CD4-positive, alpha-beta T cell treated with Interleukin-15 for 4 hours (primary cell): ENCODE measurements at regions not wholly inside any gene's neighbourhood (a gene's known extent, or its start where the extent isn't known, plus 50 kb on each side); places are given as distances from the start of the nearest gene placed in this dataset.
A peak's percentile ranks its signal among the peaks of the same experiment; 100 is the strongest.

Experiments used
- DNase-seq: peaks from one replicate; pipeline ENCODE4 v3.0.0-alpha.2; 2020; ENCODE audit warnings: low spot score

- DNase-seq = no peak
These were observed 397.9 kb upstream of the NR5A2 start for GRCh38 chr1:199629624-199630023.

- no peak for DNase-seq
These were observed 388.1 kb upstream of the NR5A2 start for GRCh38 chr1:199639453-199639852.

GRCh38 chr1:199641531-199641930 lies 386.0 kb upstream of the NR5A2 start:
- no peak for DNase-seq

- no peak for DNase-seq
These were observed 382.6 kb upstream of the NR5A2 start for GRCh38 chr1:199644912-199645311.

- no peak for DNase-seq
These were observed 380.7 kb upstream of the NR5A2 start for GRCh38 chr1:199646761-199647160.

- DNase-seq = no peak
These were observed 370.1 kb upstream of the NR5A2 start for GRCh38 chr1:199657449-199657848.

- DNase-seq = no peak
These were observed 367.4 kb upstream of the NR5A2 start for GRCh38 chr1:199660071-199660470.

GRCh38 chr1:199665371-199665770 lies 362.1 kb upstream of the NR5A2 start:
- DNase-seq = no peak

- DNase-seq = no peak
These were observed 360.4 kb upstream of the NR5A2 start for GRCh38 chr1:199667089-199667488.

GRCh38 chr1:199669916-199670315 lies 357.6 kb upstream of the NR5A2 start:
- no peak for DNase-seq

- DNase-seq = no peak
These were observed 355.8 kb upstream of the NR5A2 start for GRCh38 chr1:199671684-199672083.

- no peak for DNase-seq
These were observed 351.6 kb upstream of the NR5A2 start for GRCh38 chr1:199675937-199676336.

GRCh38 chr1:199678771-199679170 lies 348.7 kb upstream of the NR5A2 start:
- DNase-seq = no peak

GRCh38 chr1:199682081-199682480 lies 345.4 kb upstream of the NR5A2 start:
- DNase-seq = no peak

- DNase-seq = peak; percentile 24
These were observed 342.7 kb upstream of the NR5A2 start for GRCh38 chr1:199684686-199685273.

GRCh38 chr1:199685369-199685768 lies 342.1 kb upstream of the NR5A2 start:
- DNase-seq = no peak

- DNase-seq = no peak
These were observed 340.2 kb upstream of the NR5A2 start for GRCh38 chr1:199687321-199687720.

GRCh38 chr1:199688133-199688676 lies 339.3 kb upstream of the NR5A2 start:
- DNase-seq = no peak

GRCh38 chr1:199688774-199689173 lies 338.7 kb upstream of the NR5A2 start:
- DNase-seq = no peak

- DNase-seq = no peak
These were observed 337.0 kb upstream of the NR5A2 start for GRCh38 chr1:199690496-199690895.

GRCh38 chr1:199691540-199691939 lies 336.0 kb upstream of the NR5A2 start:
- no peak for DNase-seq

GRCh38 chr1:199693724-199694123 lies 333.8 kb upstream of the NR5A2 start:
- no peak for DNase-seq

GRCh38 chr1:199696225-199696624 lies 331.3 kb upstream of the NR5A2 start:
- DNase-seq = no peak

- no peak for DNase-seq
These were observed 329.3 kb upstream of the NR5A2 start for GRCh38 chr1:199698222-199698621.
